Neural progenitor cell (in vitro differentiated cells): ENCODE measurements at regions not wholly inside any gene's neighbourhood (a gene's known extent, or its start where the extent isn't known, plus 50 kb on each side); places are given as distances from the start of the nearest gene placed in this dataset.
A peak's percentile ranks its signal among the peaks of the same experiment; 100 is the strongest.

Source experiments
- DNase-seq: peaks from one replicate; pipeline ENCODE4 v3.0.0-alpha.2; 2016; ENCODE audit warnings: low spot score
- H2AFZ ChIP-seq: fragments of 200-600 bp; sonication (generic); replicated peaks from 2 replicates; pipeline ENCODE4 v1.6.1; 2016; ENCODE audit warnings: antibody characterized with exemption
- H3F3A ChIP-seq: fragments of 200-600 bp; sonication (generic); 2 replicates; pipeline ENCODE4 v1.6.1; 2016; ENCODE audit warnings: antibody characterized with exemption, low read depth
- H3K27ac ChIP-seq: fragments of 200-600 bp; sonication (generic); 2 replicates; pipeline ENCODE4 v1.5.1; 2016; ENCODE audit warnings: mild to moderate bottlenecking
- H3K27me3 ChIP-seq: fragments of 200-600 bp; sonication (generic); 2 replicates; pipeline ENCODE4 v1.6.1; 2016; ENCODE audit warnings: mild to moderate bottlenecking, moderate library complexity
- H3K36me3 ChIP-seq: fragments of 200-600 bp; sonication (generic); 2 replicates; pipeline ENCODE4 v1.5.1; 2016
- H3K4me1 ChIP-seq: fragments of 200-600 bp; sonication (generic); 2 replicates; pipeline ENCODE4 v1.6.1; 2016; ENCODE audit warnings: mixed run types
- H3K4me2 ChIP-seq: fragments of 200-600 bp; sonication (generic); 2 replicates; pipeline ENCODE4 v1.6.1; 2016
- H3K4me3 ChIP-seq: fragments of 200-600 bp; sonication (generic); 2 replicates; pipeline ENCODE4 v1.5.1; 2016
- H3K79me2 ChIP-seq: fragments of 200-600 bp; sonication (generic); 2 replicates; pipeline ENCODE4 v1.6.1; 2016; ENCODE audit warnings: low read depth
- H3K9ac ChIP-seq: fragments of 200-600 bp; sonication (generic); 2 replicates; pipeline ENCODE4 v1.6.1; 2016
- H3K9me3 ChIP-seq: fragments of 200-600 bp; sonication (generic); 2 replicates; pipeline ENCODE4 v1.5.1; 2016; ENCODE audit warnings: low read depth
- H4K20me1 ChIP-seq: fragments of 200-600 bp; sonication (generic); 2 replicates; pipeline ENCODE4 v1.6.1; 2016; ENCODE audit warnings: low read depth
- H3K27ac Mint-ChIP-seq: 3 replicates; pipeline ENCODE4 v1.8.0; 2021; ENCODE audit warnings: mixed read lengths
- H3K27me3 Mint-ChIP-seq: 2 replicates; pipeline ENCODE4 v1.8.0; 2022; ENCODE audit warnings: low read depth, mild to moderate bottlenecking, inconsistent platforms, moderate library complexity, mixed read lengths; ENCODE audit not compliant: insufficient read depth
- H3K36me3 Mint-ChIP-seq: 3 replicates; pipeline ENCODE4 v1.8.0; 2021; ENCODE audit warnings: mixed read lengths
- H3K4me1 Mint-ChIP-seq: 3 replicates; pipeline ENCODE4 v1.8.0; 2021; ENCODE audit warnings: mixed read lengths
- H3K4me3 Mint-ChIP-seq: 3 replicates; pipeline ENCODE4 v1.8.0; 2021; ENCODE audit warnings: mild to moderate bottlenecking, moderate library complexity, mixed read lengths
- H3K9me3 Mint-ChIP-seq: 3 replicates; pipeline ENCODE4 v1.8.0; 2020; ENCODE audit warnings: mixed read lengths
- EZH2 ChIP-seq: fragments of 200-600 bp; sonication (generic); IDR thresholded peaks from 2 replicates; pipeline ENCODE4 v1.6.1; 2017; ENCODE audit warnings: antibody characterized with exemption, mild to moderate bottlenecking, moderate library complexity
- EZH2phosphoT487 ChIP-seq: fragments of 200-600 bp; sonication (generic); IDR thresholded peaks from 2 replicates; pipeline ENCODE4 v1.6.1; 2017; ENCODE audit warnings: antibody characterized with exemption
- TF ChIP-seq, protein P1 (sequence below): fragments of 200-600 bp; sonication (generic); IDR thresholded peaks from 2 replicates; pipeline ENCODE4 v1.5.1; 2017; ENCODE audit warnings: antibody characterized with exemption, mild to moderate bottlenecking

DNA sequence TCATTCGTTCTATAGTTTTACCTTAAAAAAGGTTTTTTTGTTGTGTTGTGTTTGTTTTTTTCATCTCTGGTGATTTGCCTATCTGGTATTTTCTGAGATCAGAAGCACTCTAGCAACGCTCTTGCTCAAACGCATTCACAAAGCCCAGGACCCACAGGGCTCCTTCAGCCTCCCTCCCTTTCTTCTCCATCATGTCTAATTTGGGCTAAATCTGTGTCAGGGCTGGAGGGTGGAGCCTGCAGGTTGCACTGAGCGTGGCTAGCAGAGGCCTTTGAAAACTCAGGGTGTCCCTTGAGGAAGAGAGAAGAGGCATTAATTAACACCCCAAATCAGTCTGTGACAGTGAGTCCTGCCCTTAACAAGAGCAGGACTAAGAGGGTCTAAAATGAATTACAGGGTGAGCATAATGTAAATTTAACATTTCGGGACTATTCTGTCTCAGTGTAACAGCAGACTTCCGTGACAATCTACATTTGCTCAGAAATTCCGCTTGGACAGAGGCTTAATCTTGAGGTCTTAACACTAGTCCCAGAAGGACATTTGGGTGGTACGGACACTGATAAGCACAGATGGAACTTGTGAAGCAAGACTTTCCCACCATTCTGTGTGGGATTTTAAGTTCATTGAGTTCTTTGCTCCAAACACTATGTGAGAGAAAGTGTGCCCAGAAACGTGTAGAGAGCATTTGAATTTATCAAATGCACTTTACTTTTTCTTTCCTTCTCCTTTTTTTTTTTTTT is 174.4 kb upstream of the APCDD1 start:
- Histone ChIP-seq H3K36me3 (no peaks in the 10 kb centered on the region), H3K4me2 (no peak overlapping the region), H3K27ac (no peak overlapping the region), H3K9me3 (no peaks in the 10 kb centered on the region), H3K4me1 (peaks cover 6% of the 10 kb centered on the region), H4K20me1 (no peaks in the 10 kb centered on the region), H3K9ac (no peak overlapping the region), H3K79me2 (no peaks in the 10 kb centered on the region), H2AFZ (peak overlapping the region; percentile 3), H3K4me3 (no peak overlapping the region), H3K27me3 (no peaks in the 10 kb centered on the region), H3F3A (no peaks in the 10 kb centered on the region)
- Mint-ChIP-seq H3K36me3 (no peaks in the 10 kb centered on the region), H3K4me3 (no peak overlapping the region), H3K9me3 (peaks cover 4% of the 10 kb centered on the region), H3K27me3 (peaks cover 6% of the 10 kb centered on the region), H3K27ac (no peak overlapping the region), H3K4me1 (peaks cover 23% of the 10 kb centered on the region)
- no peak for DNase-seq
- TF ChIP-seq EZH2, result no peak
- no peak for TF ChIP-seq EZH2phosphoT487
- TF ChIP-seq, protein P1, sequence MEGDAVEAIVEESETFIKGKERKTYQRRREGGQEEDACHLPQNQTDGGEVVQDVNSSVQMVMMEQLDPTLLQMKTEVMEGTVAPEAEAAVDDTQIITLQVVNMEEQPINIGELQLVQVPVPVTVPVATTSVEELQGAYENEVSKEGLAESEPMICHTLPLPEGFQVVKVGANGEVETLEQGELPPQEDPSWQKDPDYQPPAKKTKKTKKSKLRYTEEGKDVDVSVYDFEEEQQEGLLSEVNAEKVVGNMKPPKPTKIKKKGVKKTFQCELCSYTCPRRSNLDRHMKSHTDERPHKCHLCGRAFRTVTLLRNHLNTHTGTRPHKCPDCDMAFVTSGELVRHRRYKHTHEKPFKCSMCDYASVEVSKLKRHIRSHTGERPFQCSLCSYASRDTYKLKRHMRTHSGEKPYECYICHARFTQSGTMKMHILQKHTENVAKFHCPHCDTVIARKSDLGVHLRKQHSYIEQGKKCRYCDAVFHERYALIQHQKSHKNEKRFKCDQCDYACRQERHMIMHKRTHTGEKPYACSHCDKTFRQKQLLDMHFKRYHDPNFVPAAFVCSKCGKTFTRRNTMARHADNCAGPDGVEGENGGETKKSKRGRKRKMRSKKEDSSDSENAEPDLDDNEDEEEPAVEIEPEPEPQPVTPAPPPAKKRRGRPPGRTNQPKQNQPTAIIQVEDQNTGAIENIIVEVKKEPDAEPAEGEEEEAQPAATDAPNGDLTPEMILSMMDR, result no peak

DNA sequence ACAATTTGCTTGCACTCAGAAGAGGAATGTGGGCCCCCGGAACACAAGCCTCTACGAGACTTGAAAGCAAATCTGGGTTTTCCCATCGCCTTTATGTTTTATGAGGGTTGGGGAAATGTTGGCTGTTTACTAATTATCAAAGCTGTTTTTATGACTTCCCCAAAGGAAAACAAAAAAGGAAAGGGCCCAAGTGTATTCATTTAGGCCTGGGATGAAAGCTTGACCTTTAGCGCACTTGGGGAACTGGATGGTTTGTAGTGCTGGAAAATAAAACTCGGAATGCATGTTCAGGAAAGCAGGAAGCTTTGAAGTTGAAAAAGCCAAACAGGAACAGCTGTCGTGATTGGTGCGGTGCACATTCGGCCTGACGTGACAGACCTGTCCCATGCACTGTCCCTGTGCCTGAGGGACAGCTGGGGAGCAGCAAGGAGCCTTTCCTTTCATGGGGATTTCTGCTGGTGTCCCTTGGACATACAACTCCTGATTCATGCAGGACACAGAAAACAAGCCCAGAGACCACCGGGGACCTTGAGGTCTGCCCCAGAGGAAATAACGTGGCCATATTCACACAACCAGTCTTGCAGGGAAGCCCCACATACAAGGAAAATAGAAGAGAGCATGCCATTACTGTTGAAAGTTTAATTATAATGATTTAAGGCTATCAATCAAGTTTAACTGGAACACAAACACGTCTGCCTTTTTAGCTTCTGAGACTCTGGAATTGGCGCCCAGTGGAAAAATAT is 169.7 kb upstream of the APCDD1 start:
- H3K4me3 ChIP-seq, result no peak overlapping the region
- H3K36me3 Mint-ChIP-seq, result peaks cover 8% of the 10 kb centered on the region
- no peaks in the 10 kb centered on the region for H3K79me2 ChIP-seq
- no peak overlapping the region for H2AFZ ChIP-seq
- H3K27me3 ChIP-seq, result no peaks in the 10 kb centered on the region
- TF ChIP-seq, protein P1, result no peak
- TF ChIP-seq EZH2phosphoT487 (no peak), EZH2 (no peak)
- peaks cover 30% of the 10 kb centered on the region for H3K4me1 Mint-ChIP-seq
- H3K4me3 Mint-ChIP-seq, result no peak overlapping the region
- no peak overlapping the region for H3K27ac ChIP-seq
- H3K27ac Mint-ChIP-seq, result peak overlapping the region; percentile 46
- no peaks in the 10 kb centered on the region for H3F3A ChIP-seq
- no peaks in the 10 kb centered on the region for H3K9me3 ChIP-seq
- H4K20me1 ChIP-seq, result no peaks in the 10 kb centered on the region
- H3K36me3 ChIP-seq, result no peaks in the 10 kb centered on the region
- no peak overlapping the region for H3K4me2 ChIP-seq
- H3K9ac ChIP-seq, result no peak overlapping the region
- peaks cover 4% of the 10 kb centered on the region for H3K4me1 ChIP-seq
- H3K27me3 Mint-ChIP-seq, result peaks cover 11% of the 10 kb centered on the region
- DNase-seq, result no peak
- H3K9me3 Mint-ChIP-seq, result peaks cover 23% of the 10 kb centered on the region

DNA sequence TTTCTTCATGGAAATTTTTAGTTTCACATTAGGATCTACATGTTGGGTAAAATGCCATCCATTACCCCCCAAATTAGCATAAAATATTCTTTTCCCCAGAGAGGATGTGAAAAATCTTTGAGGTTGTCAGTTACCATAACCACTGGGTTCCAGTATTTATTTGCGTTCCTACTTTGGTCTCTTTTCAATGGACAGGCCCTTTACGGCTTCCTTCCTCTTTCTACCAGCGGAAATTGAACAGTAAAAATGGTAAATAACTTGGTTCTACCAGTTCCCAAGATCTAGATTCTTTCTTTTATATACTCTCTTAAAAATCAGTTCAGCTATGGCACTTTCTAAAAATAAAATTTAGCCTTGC is 169.2 kb upstream of the APCDD1 start:
- Mint-ChIP-seq H3K4me3 (no peak overlapping the region), H3K9me3 (peaks cover 28% of the 10 kb centered on the region), H3K36me3 (peaks cover 8% of the 10 kb centered on the region), H3K4me1 (peaks cover 25% of the 10 kb centered on the region), H3K27me3 (peaks cover 11% of the 10 kb centered on the region), H3K27ac (no peak overlapping the region)
- H3K27ac ChIP-seq, result no peak overlapping the region
- H3K79me2 ChIP-seq, result no peaks in the 10 kb centered on the region
- no peak overlapping the region for H3K9ac ChIP-seq
- H3K27me3 ChIP-seq, result no peaks in the 10 kb centered on the region
- H3K36me3 ChIP-seq, result no peaks in the 10 kb centered on the region
- H3K4me2 ChIP-seq, result no peak overlapping the region
- no peaks in the 10 kb centered on the region for H3K9me3 ChIP-seq
- H3K4me1 ChIP-seq, result no peaks in the 10 kb centered on the region
- H4K20me1 ChIP-seq, result no peaks in the 10 kb centered on the region
- TF ChIP-seq EZH2phosphoT487, result no peak
- TF ChIP-seq, protein P1, result no peak
- no peak for TF ChIP-seq EZH2
- no peaks in the 10 kb centered on the region for H3F3A ChIP-seq
- no peak overlapping the region for H3K4me3 ChIP-seq
- no peak for DNase-seq
- H2AFZ ChIP-seq, result no peak overlapping the region
